OCI-LY1 (cell line): ENCODE measurements at regions not wholly inside any gene's neighbourhood (a gene's known extent, or its start where the extent isn't known, plus 50 kb on each side); places are given as distances from the start of the nearest gene placed in this dataset.

Experiments
- H2AFZ ChIP-seq: fragments of 200-600 bp; sonication (generic), shearing (Covaris generic); 2 replicates; pipeline ENCODE4 v1.6.0; 2014; ENCODE audit warnings: antibody characterized with exemption, mild to moderate bottlenecking, low read length
- H3F3A ChIP-seq: fragments of 200-600 bp; sonication (generic), shearing (Covaris generic); 2 replicates; pipeline ENCODE4 v1.6.0; 2014; ENCODE audit warnings: mild to moderate bottlenecking, antibody characterized with exemption, low read length, moderate library complexity; ENCODE audit not compliant: insufficient read depth
- H3K27ac ChIP-seq: fragments of 200-600 bp; sonication (generic); 2 replicates; pipeline ENCODE4 v1.5.1; 2014; ENCODE audit warnings: low read length, mixed run types, mild to moderate bottlenecking, low read depth; ENCODE audit not compliant: poor library complexity, severe bottlenecking
- H3K27me3 ChIP-seq: fragments of 200-600 bp; sonication (generic); 2 replicates; pipeline ENCODE4 v1.6.0; 2014; ENCODE audit warnings: antibody characterized with exemption, mild to moderate bottlenecking, low read length, moderate library complexity; ENCODE audit not compliant: insufficient read depth
- H3K36me3 ChIP-seq: fragments of 200-600 bp; sonication (generic); 2 replicates; pipeline ENCODE4 v1.6.1; 2014; ENCODE audit warnings: mild to moderate bottlenecking, antibody characterized with exemption, low read length, moderate library complexity, mixed read lengths; ENCODE audit not compliant: insufficient read depth
- H3K4me1 ChIP-seq: fragments of 200-600 bp; sonication (generic); 2 replicates; pipeline ENCODE4 v1.5.1; 2014; ENCODE audit warnings: mild to moderate bottlenecking, low read length, moderate library complexity; ENCODE audit not compliant: insufficient read depth, severe bottlenecking
- H3K4me2 ChIP-seq: fragments of 200-600 bp; sonication (generic), shearing (Covaris generic); 2 replicates; pipeline ENCODE4 v1.6.1; 2014; ENCODE audit warnings: low read length
- H3K4me3 ChIP-seq: fragments of 200-600 bp; sonication (generic); 2 replicates; pipeline ENCODE4 v1.5.1; 2014; ENCODE audit warnings: low read length, low read depth, mild to moderate bottlenecking, mixed read lengths; ENCODE audit not compliant: poor library complexity, severe bottlenecking
- H3K79me2 ChIP-seq: fragments of 200-600 bp; shearing (Covaris generic); 2 replicates; pipeline ENCODE4 v1.6.1; 2016; ENCODE audit warnings: mixed run types, low read length, mixed read lengths; ENCODE audit not compliant: insufficient read depth
- H3K9ac ChIP-seq: fragments of 200-600 bp; sonication (generic), shearing (Covaris generic); 2 replicates; pipeline ENCODE4 v1.6.1; 2014; ENCODE audit warnings: mild to moderate bottlenecking, low read length, mixed read lengths
- H3K9me2 ChIP-seq: fragments of 200-600 bp; sonication (generic), shearing (Covaris generic); 2 replicates; pipeline ENCODE4 v1.6.1; 2014; ENCODE audit warnings: low read depth, mild to moderate bottlenecking, low read length, mixed read lengths
- H3K9me3 ChIP-seq: fragments of 200-600 bp; shearing (Covaris generic); 2 replicates; pipeline ENCODE4 v1.6.1; 2014; ENCODE audit warnings: low read length, mixed read lengths
- H4K20me1 ChIP-seq: fragments of 200-600 bp; sonication (generic), shearing (Covaris generic); 2 replicates; pipeline ENCODE4 v1.6.0; 2016; ENCODE audit warnings: mild to moderate bottlenecking, low read length; ENCODE audit not compliant: insufficient read depth
- CTCF ChIP-seq: fragments of 200-600 bp; sonication (generic), shearing (Covaris generic); IDR thresholded peaks from 2 replicates; pipeline ENCODE4 v1.5.1; 2017; ENCODE audit warnings: mild to moderate bottlenecking, antibody characterized with exemption, low read length, moderate library complexity, mixed read lengths
- EZH2 ChIP-seq: fragments of 200-600 bp; sonication (generic), shearing (Covaris generic); IDR thresholded peaks from 2 replicates; pipeline ENCODE4 v1.8.0; 2017; ENCODE audit warnings: borderline replicate concordance, mixed run types, mild to moderate bottlenecking, antibody characterized with exemption, low read length, moderate library complexity, mixed read lengths

DNA sequence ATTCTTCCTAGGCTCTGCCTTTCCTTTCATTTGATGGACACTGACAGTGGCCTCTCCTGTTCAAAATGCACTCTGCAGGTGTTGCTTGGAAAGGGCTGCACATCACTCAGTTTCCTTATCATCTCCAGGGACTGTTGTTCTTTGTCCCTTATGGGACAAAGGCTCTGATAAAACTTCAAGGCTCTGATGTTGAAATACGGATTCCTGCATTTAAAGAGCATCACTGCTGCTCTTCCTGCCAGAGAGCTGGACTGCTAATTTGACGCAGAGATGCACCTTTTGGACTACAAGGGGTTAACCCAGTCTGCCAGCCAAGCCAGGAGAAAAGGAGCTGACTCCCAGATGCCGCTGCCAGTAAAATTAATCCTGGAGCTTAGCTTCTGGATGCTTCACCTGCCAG, 952.1 kb downstream of the DIAPH3 start:
- H3K9ac ChIP-seq = no peak overlapping the region
- H3K9me3 ChIP-seq = no peaks in the 10 kb centered on the region
- H3K4me2 ChIP-seq = no peak overlapping the region
- no peaks in the 10 kb centered on the region for H3K4me1 ChIP-seq
- no peaks in the 10 kb centered on the region for H3F3A ChIP-seq
- no peaks in the 10 kb centered on the region for H3K27me3 ChIP-seq
- no peaks in the 10 kb centered on the region for H3K79me2 ChIP-seq
- no peaks in the 10 kb centered on the region for H3K36me3 ChIP-seq
- no peak overlapping the region for H3K27ac ChIP-seq
- no peak for TF ChIP-seq CTCF
- no peak overlapping the region for H3K4me3 ChIP-seq
- no peak overlapping the region for H2AFZ ChIP-seq
- H3K9me2 ChIP-seq = no peaks in the 10 kb centered on the region
- no peaks in the 10 kb centered on the region for H4K20me1 ChIP-seq

GRCh38 chr13:59229401-59229800, 934.3 kb downstream of the DIAPH3 start:
- H3K9me3 ChIP-seq = no peaks in the 10 kb centered on the region
- no peaks in the 10 kb centered on the region for H3F3A ChIP-seq
- no peaks in the 10 kb centered on the region for H3K36me3 ChIP-seq
- no peak overlapping the region for H2AFZ ChIP-seq
- H4K20me1 ChIP-seq = no peaks in the 10 kb centered on the region
- TF ChIP-seq EZH2 = no peak
- H3K9ac ChIP-seq = no peak overlapping the region
- no peaks in the 10 kb centered on the region for H3K9me2 ChIP-seq
- no peaks in the 10 kb centered on the region for H3K4me1 ChIP-seq
- H3K4me3 ChIP-seq = no peak overlapping the region
- no peak overlapping the region for H3K27ac ChIP-seq
- H3K4me2 ChIP-seq = no peak overlapping the region
- no peaks in the 10 kb centered on the region for H3K79me2 ChIP-seq
- H3K27me3 ChIP-seq = no peaks in the 10 kb centered on the region

DNA sequence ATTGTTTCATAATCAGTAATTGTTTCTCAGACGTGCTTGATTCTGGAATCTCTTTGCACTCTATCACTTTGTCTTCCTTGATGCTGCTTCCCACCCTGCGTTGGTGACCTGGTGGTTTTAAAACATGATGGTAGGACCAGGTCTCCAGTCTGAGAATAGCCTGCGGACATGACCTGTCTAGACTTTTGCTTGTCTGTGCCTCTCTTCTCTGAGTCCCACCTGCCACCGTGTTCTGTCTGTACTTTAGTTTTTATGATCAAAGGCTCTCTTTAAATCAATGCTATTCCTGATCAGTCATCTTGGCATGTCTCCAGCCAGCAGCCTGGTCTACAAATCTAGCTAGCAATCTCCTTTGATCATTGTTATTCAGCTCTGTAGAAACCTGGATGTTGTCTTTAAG, 933.9 kb downstream of the DIAPH3 start:
- H3F3A ChIP-seq = no peaks in the 10 kb centered on the region
- no peaks in the 10 kb centered on the region for H3K79me2 ChIP-seq
- no peak overlapping the region for H3K4me3 ChIP-seq
- no peaks in the 10 kb centered on the region for H3K36me3 ChIP-seq
- no peak overlapping the region for H2AFZ ChIP-seq
- no peaks in the 10 kb centered on the region for H3K27me3 ChIP-seq
- H3K9me3 ChIP-seq = no peaks in the 10 kb centered on the region
- H3K4me2 ChIP-seq = no peak overlapping the region
- H3K4me1 ChIP-seq = no peaks in the 10 kb centered on the region
- H3K9me2 ChIP-seq = no peaks in the 10 kb centered on the region
- no peak overlapping the region for H3K9ac ChIP-seq
- no peak overlapping the region for H3K27ac ChIP-seq
- no peak for TF ChIP-seq EZH2
- TF ChIP-seq CTCF = no peak
- H4K20me1 ChIP-seq = no peaks in the 10 kb centered on the region

GRCh38 chr13:59230484-59231264, 933.1 kb downstream of the DIAPH3 start:
- no peak overlapping the region for H3K4me2 ChIP-seq
- H3F3A ChIP-seq = no peaks in the 10 kb centered on the region
- no peaks in the 10 kb centered on the region for H4K20me1 ChIP-seq
- H3K4me1 ChIP-seq = no peaks in the 10 kb centered on the region
- H3K9ac ChIP-seq = no peak overlapping the region
- H3K27ac ChIP-seq = no peak overlapping the region
- no peak for TF ChIP-seq EZH2
- TF ChIP-seq CTCF = no peak
- no peaks in the 10 kb centered on the region for H3K27me3 ChIP-seq
- H3K4me3 ChIP-seq = no peak overlapping the region
- H3K9me2 ChIP-seq = no peaks in the 10 kb centered on the region
- H2AFZ ChIP-seq = no peak overlapping the region
- no peaks in the 10 kb centered on the region for H3K36me3 ChIP-seq
- no peaks in the 10 kb centered on the region for H3K79me2 ChIP-seq
- no peaks in the 10 kb centered on the region for H3K9me3 ChIP-seq
